HS-27A (cell line): ENCODE measurements at regions not wholly inside any gene's neighbourhood (a gene's known extent, or its start where the extent isn't known, plus 50 kb on each side); places are given as distances from the start of the nearest gene placed in this dataset.
"Not testable (repeated sequence)": the region's sequence is repeated elsewhere in the genome, so short reads cannot be mapped to it uniquely, and the experiment has no call there.

Source experiments
- DNase-seq: peaks from one replicate; pipeline ENCODE4 v3.0.0-alpha.2; 2012; ENCODE audit warnings: low read depth, missing footprints

DNA sequence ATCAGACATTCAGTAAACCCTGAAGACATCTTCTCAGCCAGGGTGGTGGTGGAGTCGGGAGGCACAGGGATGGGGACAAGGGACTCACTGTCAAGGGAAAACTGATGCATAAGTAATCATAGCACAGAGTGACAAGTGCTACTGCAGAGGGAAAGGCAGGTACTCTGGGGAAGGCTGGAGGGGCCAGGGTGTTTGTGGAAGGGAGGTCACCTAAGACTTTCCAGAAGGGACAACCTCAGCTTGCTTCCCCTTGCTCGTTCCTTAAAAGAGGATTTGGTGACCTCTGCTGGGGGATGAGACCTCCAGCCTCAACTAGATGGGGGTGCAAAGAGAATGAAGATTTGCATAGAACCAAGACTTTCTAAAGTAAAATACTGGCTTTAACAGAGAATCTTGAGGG lies 99.5 kb downstream of the SLC4A3 start:
- no peak for DNase-seq

DNA sequence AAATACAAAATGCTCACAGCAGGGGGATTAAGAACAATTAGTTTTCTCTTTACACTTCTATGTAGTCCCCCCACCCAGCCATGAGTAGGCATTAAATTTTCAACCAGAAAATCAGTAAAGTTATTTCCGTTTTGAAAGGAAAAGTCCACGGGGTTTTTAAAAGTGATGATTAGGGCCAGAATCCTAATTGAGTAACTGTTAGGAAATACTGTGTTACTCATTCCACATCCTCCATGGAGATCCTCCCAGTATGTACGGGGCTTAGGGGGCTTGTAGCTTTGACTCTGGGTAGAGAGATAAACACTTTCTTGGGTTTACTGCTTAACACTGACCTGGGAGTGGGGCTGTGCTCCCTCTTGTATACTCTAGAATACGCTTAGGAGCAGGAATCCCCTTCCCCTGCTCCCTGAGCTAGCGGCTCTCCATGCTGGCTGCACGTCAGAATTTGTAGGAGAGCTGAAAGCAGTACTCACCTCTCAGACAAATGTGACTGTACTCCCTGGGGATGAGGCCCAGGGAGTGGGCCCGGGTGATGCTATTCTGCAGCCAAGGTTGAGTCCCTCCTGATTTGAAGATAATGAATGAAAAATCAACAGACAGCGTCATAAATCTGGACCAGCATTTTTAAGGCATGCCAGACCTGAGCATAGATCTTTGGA lies 100.5 kb downstream of the SLC4A3 start:
- no peak for DNase-seq

DNA sequence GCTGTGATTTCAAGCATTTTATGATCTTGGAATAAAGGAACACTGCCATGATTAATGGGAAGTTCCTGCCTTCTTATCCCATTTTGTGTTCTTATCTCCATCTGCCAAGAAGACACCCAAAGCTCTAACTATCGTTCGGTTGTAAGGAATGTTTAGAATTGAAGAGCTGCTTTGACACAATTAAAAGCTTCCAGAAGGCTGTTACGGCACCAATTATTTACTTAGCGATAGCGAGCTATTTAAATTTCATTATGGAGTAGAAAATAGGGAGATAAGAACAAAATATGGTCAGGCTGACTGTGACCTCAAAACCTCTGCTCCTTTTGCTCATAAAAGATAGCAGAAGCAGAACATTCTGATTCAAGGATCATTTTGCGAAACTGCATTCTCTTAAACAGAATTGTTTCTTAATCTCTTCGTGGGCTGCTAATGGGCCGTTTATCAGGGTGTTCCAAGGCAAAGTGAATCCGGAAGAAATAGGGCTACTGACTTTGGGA lies 101.6 kb downstream of the SLC4A3 start:
- no peak for DNase-seq

DNA sequence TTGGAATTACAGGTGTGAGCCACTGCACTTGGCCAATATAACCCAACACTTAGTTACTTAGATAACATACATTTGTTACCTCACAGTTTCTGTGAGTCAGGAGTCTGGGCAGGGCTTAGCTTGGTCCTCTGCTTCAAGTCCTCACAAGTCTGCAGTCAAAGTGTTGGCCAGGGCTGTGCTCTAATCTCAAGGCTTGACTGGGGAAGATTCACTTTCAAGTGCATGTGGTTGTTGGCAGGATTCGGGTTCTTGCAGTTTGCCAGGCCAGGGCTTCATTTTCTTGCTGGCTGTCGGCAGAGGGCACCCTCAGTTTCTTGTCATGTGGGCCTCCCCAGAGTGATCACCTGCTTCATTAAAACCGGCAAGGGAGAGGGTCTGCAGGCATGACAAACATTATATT lies 103.7 kb downstream of the SLC4A3 start:
- no peak for DNase-seq

DNA sequence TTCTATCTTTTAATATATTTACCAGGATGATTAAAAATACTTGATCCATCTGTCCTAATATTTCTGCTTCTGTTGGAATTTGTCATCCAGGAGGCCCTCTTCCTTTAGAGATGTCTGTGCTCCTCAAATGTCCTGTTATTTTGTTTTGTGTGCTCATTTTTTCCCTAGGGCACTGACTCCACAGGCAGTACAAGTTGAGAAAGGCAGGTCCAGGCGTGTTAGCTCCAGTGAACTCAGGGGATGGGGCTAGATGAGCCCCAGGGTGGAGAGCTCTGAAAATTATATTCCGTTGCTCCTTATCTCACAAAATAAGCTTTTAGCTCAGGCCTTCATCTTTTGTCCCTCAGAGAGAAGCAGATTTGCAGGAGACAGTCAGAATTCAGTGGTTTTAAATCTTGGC lies 105.7 kb downstream of the SLC4A3 start:
- DNase-seq = no peak

DNA sequence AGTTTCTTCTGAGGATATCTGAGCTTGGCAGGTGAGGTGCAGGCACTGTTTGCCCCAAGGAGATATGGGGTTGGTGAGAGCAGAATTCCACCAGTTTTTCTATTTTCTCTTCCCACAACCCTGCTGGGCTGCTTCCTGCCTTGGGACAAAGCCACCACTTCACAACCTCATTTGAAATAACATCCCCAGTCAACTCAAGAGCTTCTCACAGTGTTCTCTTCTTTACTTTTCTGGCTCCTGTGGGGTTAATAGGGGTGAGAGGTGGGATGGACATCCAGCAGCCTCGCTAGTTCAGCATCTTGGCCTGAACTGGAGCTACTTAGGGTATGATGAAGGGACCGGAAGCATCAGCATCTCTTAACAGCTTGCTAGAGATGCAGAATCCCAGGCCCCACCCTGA lies 106.3 kb downstream of the SLC4A3 start:
- no peak for DNase-seq

DNA sequence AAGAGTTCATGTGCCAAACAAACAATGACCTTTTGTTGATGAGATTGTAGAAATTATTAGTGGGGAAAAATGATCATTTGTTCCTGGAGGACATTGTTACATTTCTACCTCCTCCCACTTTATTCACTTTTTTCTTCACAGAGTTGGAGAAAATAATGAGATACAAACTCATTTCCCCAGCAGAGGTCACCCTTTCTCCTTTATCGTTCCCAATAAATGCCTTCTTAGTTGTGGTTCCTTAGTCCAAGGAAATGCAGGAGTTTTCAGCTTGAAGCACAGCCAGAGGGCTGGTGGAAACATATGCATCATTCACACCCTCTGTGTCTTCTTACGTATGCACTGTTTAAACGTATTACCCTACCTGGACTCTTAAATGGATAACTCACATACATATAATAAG lies 108.8 kb downstream of the SLC4A3 start:
- peak; percentile 20 for DNase-seq

DNA sequence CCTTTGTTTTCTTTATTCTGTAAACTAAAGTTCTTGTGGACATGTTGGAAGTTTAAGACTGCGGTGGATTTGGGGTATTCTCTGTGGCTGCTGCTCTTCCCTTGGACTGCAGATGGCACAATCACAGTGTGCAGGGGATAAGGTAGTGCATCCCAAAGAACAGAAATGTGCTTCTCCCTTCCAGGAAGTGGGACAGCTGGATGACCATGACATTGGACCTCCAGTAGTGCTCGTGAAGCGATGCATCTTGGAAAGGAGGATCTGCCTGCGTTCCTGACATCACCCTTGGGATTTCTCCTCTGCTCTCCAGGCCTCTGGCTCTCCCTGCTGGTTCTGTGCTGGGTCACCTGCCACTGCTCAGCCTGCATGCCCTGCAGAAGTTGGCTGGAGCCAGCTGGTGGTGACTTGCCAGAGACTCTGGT lies 109.9 kb downstream of the SLC4A3 start:
- DNase-seq = no peak

DNA sequence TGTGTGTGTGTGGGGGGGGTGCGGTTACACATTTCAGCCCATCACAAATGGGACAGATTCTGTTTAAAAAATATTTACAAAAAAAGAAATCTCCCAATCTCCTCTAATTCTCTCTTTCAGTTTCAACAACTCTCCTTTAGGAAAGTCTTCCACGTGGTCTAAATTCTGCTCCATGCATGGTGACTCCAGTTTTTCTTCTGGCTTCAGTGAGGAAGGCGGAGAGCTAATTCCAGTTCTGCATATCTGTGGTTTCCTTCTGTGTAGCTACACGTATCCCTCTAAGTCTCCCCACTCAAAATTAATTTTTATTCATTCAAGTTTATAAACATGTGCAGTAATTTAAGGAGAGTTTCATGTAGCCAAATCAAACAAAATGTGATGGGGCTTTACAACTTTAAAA lies 111.6 kb downstream of the SLC4A3 start:
- no peak for DNase-seq

DNA sequence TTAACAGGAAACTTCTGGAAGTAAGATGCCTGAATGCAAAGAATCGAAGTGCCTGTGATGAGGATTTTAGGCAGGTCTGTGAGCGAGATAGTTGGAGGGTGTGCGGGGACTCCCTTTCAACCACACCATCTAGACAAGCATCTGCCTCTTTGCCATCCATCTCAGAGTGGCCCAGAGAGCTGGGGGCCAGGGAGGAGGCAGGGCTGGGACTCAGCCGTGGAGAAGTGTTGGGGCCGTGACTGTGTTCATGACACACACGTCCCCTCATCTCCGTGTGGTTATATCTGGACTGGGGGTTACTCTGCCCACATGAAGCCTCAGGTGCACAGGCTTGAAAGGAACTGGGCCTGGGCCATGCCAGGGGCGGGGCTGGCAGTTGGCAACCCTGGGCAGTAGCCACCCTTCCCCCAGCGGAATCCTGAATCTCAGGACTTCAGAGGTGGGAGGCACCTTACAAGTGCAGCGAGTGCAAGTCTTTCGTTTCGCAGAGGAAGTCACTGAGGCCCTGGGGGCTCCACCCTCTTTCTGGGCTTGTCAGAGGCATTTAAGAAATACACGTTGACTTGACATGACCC lies 112.5 kb downstream of the SLC4A3 start:
- DNase-seq = no peak

DNA sequence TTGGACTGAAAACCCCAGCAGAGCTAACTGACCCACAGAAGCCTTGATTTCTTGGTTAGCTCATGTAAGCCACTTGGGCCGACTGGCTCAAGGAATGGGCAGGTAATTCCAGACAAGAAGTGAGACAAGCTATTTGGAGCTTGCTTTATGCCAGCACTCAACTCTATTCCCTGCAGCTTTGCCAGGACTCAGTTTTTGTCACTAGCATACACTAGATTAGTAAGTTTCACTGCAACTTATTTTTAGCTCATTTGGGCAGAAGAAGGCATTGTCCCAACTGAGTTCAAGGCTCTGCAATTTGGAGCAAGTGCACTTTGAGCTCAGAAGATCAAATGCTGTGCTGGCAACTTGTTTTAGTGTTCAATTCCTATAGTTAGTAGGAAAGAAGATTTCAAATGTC lies 116.1 kb downstream of the SLC4A3 start:
- DNase-seq = no peak

DNA sequence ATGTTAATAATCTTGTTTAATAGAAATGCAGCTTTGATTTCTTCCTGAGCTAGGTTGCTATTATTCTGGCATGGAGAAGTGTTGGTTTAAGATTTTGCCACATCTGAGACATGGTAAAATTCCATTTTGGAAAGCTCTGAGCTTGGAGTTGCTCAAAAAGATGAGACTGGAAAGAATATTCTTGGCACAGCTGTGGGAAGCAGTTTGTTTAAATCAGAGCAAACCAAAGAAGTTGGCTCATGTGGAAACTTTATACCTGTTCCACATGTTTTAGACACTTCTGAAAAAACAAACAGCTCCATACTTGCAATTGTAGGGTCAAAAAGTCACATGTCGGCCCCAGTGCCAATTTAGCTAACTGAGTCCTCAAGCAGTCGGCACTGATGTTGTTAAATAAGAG lies 116.6 kb downstream of the SLC4A3 start:
- DNase-seq = no peak

DNA sequence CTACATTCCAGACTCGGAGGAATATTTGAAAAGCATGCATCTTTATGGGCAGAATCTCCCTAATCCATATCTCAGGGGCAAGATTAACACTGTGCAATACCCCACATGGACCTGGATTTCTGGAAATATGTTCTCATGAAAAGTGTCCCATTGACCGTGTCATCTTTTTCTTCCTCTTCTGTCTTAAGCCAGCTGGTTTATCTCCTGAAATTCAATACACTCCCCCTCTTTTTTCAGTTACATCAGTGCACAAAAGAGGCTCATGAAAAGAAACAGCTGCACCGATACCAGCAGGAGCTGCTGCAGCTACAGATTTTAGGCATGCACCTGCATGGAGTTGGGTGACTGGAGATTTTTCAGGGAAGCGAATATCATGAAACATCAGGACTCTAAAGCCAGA lies 117.2 kb downstream of the SLC4A3 start:
- no peak for DNase-seq

DNA sequence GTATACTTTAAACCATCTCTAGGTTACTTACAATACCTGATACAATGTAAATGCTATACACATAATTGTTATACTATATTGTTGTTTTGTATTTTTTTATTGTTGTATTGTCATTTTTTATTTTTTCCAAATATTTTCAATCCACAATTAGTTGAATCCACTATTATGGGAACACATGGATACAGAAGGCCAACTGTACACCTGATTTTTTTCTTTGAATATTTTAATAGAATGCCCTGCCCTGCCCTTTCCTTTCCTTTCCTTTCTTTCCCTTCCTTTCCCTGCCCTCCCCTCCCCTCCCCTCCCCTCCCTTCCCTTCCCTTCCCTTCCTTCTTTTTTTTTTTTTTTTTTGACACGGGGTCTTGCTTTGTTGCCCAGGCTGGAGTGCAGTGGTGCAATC lies 120.2 kb downstream of the SLC4A3 start:
- no peak for DNase-seq

DNA sequence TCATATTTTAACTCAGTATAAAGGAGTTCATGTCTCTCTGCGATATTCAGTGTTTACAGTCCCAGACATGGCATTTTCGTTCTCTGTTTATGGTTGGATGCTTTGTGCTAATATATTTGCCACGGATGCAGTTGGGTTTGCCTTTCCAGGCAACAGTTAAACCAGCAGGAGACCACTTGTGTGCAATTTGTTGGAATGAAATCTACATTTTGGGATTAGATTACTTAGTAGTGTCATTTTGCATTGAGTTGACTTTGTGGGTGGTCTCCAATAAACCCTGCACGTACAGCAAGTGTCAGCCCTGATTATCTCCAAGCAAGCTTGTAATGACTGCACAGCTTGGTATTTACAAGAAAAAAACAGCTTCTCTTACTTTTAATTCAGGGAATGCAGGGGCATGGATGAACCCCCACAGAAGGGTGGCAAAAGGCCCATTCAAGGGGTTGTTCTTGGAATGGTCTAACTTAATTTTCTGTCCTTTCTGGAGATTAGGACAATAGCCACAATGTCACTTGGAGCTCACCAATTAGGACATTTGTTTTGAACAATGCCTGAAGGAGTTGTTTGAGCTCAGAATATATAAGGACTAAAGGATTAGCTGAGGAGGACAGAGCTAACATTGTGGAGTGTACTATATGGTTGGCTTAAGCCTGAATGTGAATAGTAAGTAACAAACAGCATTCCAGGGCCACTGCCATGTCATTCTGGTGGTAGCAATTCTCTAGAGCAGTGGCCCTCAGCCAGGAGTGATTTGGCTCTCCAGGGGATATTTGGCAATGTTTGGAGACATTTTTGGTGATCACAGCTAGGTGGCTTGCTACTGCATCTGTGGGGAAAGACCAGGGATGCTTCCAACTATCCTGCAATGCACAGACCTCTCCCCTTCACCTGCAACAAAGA lies 121.5 kb downstream of the SLC4A3 start:
- no peak for DNase-seq

DNA sequence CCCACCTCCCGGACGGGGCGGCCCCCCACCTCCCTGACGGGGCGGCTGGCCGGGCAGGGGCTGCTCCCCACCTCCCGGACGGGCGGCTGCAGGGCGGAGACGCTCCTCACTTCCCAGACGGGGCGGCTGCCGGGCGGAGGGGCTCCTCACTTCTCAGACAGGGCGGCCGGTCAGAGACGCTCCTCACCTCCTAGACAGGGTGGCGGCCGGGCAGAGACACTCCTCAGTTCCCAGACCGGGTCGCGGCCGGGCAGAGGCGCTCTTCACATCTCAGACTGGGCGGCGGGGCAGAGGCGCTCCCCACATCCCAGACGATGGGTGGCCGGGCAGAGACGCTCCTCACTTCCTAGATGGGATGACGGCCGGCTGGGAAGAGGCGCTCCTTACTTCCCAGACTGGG lies 123.7 kb downstream of the SLC4A3 start:
- not testable (repeated sequence) for DNase-seq

DNA sequence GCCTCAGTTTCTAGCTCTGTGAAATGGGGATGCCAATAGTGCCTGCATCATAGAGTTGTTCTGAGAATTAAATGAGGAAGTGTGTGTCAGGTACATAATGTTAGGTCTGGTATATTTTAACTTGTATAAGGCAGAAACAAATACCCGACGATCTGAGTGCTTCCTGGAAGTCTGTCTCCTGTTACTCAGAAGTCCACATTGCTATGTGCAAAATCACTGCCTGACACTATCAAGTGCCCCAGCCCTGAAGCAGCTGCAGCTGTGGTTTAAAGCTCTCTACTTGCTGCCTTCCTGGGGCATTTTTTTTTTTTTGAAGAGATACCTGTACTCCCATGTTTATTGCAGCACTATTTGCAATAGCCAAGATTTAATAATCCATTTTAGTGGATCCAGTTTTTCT lies 125.3 kb downstream of the SLC4A3 start:
- no peak for DNase-seq

DNA sequence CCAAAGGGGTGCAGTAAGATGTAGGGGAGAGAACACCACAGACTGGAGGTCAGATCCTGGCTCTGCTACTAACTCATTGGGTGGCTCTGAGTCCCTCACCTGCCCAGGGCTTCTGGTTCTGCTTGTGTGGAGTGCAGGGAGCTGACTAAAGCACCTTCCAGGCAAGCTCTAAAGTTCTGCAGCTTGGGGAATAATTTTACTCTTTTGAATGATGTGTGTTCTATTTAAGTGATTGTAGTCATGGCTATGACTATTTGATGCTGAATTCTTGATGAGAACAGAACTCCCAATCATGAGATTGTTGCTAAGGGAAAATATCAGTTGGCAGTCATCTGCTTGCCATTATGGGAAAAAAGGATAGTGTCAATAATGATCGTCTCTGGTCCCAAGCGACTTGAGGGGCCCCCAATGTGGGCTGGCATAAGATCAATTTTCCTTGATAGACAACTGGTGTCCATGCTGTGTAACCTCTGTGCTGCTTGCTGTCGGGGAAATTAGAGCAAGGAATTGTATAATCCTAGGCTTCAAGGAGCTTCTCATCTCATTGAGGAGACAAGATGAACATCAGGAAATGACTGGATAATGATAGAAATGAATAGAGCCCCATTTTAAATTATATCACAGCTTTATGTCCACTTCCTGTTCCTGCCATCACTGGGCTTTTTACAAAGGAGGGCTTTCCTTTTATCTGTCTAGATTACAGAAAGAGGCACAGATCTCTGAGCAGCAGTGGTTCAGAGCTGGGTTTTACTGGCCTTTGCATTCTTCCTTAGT lies 131.7 kb downstream of the SLC4A3 start:
- no peak for DNase-seq

DNA sequence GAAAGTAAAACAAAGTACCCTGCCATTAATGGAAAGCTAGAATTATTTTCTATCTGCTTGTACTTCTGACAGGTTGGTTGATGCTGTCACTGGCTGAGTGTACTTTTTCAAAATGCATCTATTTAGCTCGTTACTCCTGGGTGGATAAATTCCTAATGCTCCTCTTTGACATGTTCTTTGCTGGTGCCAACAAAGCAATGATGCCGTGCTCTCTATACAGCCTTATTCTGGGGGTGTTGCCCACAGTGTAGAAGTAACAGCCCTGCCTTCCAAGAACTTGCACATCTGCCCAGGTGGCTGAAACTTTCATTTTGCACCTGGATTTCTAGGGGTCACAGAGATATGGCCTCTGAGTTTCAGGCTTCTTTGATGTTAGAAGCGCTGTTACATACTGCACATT lies 132.4 kb downstream of the SLC4A3 start:
- DNase-seq = no peak

DNA sequence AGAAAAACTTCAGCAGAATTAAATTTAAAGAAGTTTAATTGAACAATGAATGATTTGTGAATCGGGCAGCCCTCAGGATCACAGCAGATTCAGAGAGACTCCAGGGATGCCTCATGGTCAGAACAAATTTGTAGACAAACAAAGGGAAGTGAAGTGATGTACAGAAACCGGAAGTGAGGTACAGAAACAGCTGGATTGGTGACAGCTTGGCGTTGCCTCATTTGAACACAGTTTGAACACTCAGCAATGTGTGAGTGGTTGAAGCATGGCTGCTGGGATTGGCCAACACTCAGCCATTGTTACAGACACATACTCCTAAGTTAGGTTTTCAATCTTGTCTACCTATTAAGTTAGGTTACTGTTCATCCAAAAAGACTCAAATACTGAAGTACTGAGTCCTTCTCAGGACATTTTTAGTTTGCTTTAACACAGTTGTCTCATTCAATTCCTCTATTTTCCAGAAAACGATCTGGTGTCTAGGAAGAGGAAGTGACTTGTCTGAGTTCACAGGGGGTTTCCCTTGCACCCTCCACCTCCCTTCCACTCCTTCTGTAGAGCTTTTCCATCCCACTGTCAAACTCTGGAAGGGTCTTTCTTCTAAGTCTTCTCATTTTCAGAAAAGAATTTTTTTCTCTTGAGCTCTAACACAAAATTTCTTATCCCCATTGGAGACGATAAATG lies 137.9 kb downstream of the SLC4A3 start:
- DNase-seq = no peak

DNA sequence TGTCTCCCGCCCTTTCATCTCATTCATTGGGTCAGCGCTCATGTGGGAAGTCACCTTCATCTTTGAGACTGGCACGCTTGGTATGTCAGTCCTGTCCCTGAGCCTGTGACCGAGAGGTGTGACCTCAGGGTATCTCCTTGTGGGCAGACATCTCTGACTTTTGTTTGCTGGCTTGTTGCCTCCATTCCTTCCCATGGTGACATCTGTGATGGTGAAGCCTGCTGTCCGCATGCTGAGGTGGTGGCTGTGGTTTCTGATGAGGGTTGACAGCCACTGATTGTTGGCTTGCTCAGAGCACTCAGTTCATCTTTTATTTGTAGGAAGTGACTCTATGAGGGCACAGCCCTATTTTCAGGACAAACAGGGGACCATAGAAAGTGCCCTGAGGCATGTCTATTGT lies 139.2 kb downstream of the SLC4A3 start:
- no peak for DNase-seq
